Gastrocnemius medialis (tissue), 4 donors: ENCODE measurements at regions not wholly inside any gene's neighbourhood (a gene's known extent, or its start where the extent isn't known, plus 50 kb on each side); places are given as distances from the start of the nearest gene placed in this dataset.

Source experiments
- POLR2A ChIP-seq, 2 donors: fragments of 450-650 bp; IDR thresholded peaks; one replicate each; pipeline ENCODE4 v1.6.1; 2017; ENCODE audit warnings: antibody characterized with exemption in 2 of 2, mild to moderate bottlenecking in 2 of 2, moderate library complexity in 2 of 2
- TF ChIP-seq, protein P1 (sequence below), 5 experiments: fragments of 450-650 bp in 3 of 5; fragments of 200-600 bp in 2 of 5; sonication (generic) in 2 of 5; IDR thresholded peaks in 4 of 5; conservative IDR thresholded peaks in 1 of 5; 1 replicate in 4 of 5; 2 replicates in 1 of 5; pipeline ENCODE4 v1.5.1; 2016 to 2019; ENCODE audit warnings: antibody characterized with exemption in 5 of 5, mild to moderate bottlenecking in 3 of 5, moderate library complexity in 3 of 5

DNA sequence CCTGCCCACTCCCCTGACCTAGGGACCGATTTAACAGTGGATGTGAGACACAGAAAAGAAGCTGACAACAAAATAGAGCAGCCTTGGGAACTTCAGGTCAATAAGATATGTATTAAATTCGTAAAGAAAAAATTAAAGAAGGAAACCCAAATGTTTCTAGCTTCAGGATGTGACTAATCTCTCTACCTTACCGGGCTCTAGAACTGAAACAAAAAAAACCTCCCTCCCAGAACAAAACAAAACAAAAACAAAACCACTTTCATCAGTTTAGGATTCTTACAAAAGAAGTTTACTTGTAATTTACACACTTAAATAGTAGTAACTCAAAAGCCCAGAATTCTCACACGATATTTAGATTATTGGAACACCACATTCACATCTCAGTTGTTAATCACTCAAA lies 185.8 kb upstream of the RPS6KA3 start:
- TF ChIP-seq, protein P1, sequence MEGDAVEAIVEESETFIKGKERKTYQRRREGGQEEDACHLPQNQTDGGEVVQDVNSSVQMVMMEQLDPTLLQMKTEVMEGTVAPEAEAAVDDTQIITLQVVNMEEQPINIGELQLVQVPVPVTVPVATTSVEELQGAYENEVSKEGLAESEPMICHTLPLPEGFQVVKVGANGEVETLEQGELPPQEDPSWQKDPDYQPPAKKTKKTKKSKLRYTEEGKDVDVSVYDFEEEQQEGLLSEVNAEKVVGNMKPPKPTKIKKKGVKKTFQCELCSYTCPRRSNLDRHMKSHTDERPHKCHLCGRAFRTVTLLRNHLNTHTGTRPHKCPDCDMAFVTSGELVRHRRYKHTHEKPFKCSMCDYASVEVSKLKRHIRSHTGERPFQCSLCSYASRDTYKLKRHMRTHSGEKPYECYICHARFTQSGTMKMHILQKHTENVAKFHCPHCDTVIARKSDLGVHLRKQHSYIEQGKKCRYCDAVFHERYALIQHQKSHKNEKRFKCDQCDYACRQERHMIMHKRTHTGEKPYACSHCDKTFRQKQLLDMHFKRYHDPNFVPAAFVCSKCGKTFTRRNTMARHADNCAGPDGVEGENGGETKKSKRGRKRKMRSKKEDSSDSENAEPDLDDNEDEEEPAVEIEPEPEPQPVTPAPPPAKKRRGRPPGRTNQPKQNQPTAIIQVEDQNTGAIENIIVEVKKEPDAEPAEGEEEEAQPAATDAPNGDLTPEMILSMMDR (IDR thresholded peaks at IDR 0.05 in 4 of 5, conservative IDR thresholded peaks at IDR 0.05 in 1 of 5) = no peak
- TF ChIP-seq POLR2A (IDR thresholded peaks at IDR 0.05) = no peak
